GM12878 (cell line): ENCODE measurements at regions not wholly inside any gene's neighbourhood (a gene's known extent, or its start where the extent isn't known, plus 50 kb on each side); places are given as distances from the start of the nearest gene placed in this dataset.

Experiments
- ATAC-seq: fragments of 200-7000 bp; cut with Tn5 transposase; 3 replicates; pipeline ENCODE4 v1.9.1; 2020; ENCODE audit warnings: mild to moderate bottlenecking, moderate library complexity
- BruUV-seq: library from RNA; stranded (reverse); fragments of 400-500 nt; replicated peaks from 2 replicates; lab custom pipeline; 2021; lab: Mats Ljungman, UMichigan
- CTCF ChIA-PET: fragments of 300-600 bp; sonication (Branson Sonifier 250); formaldehyde crosslinking; extraction: SDS; loops from one replicate; lab custom pipeline; 2021; ENCODE audit warnings: inconsistent platforms; lab: Yijun Ruan, JAX
- POLR2A ChIA-PET: fragments of 350-600 bp; formaldehyde crosslinking; extraction: SDS; loops from one replicate; lab custom pipeline; 2021; ENCODE audit warnings: inconsistent platforms; lab: Charles Lee
- RAD21 ChIA-PET: fragments of 300-600 bp; sonication (Branson Sonifier 250); formaldehyde crosslinking; loops from one replicate; lab custom pipeline; 2023; ENCODE audit warnings: antibody characterized with exemption; ENCODE audit not compliant: unreplicated experiment; lab: Charles Lee
- SMC1A ChIA-PET: fragments of 300-600 bp; sonication (Branson Sonifier 250); formaldehyde crosslinking; loops from one replicate; lab custom pipeline; 2023; ENCODE audit not compliant: unreplicated experiment, uncharacterized antibody; lab: Charles Lee
- DNase-seq: peaks from one replicate; pipeline ENCODE4 v3.0.0-alpha.2; 2011; ENCODE audit warnings: low read depth, low spot score
- FAIRE-seq: peaks from 3 replicates; lab custom pipeline; 2011; peaks lifted over from hg19 to GRCh38; lab: Jason Lieb, UNC
- H2AFZ ChIP-seq: 2 replicates; pipeline ENCODE4 v1.6.0; 2011; ENCODE audit warnings: low read depth, low read length, control low read depth; ENCODE audit not compliant: control insufficient read depth
- H3K27ac ChIP-seq: 2 replicates; pipeline ENCODE4 v1.5.1; 2011; ENCODE audit warnings: control low read depth; ENCODE audit not compliant: control insufficient read depth, insufficient read depth
- H3K27me3 ChIP-seq, 2 experiments: replicated peaks in 1 of 2; 2 replicates each; pipeline versions ENCODE4 v1.6.0 to v1.6.1; 2011; ENCODE audit warnings: low read length in 1 of 2; ENCODE audit not compliant: control insufficient read depth in 2 of 2, insufficient read depth in 2 of 2
- H3K36me3 ChIP-seq, 2 experiments: 2 replicates each; pipeline ENCODE4 v1.5.1; 2011; ENCODE audit warnings: low read length in 1 of 2; ENCODE audit not compliant: control insufficient read depth in 2 of 2, insufficient read depth in 2 of 2
- H3K4me1 ChIP-seq: 2 replicates; pipeline ENCODE4 v1.6.1; 2011; ENCODE audit warnings: mild to moderate bottlenecking, low read length, moderate library complexity, mixed read lengths; ENCODE audit not compliant: control insufficient read depth, insufficient read depth
- H3K4me2 ChIP-seq: 2 replicates; pipeline ENCODE4 v1.6.0; 2011; ENCODE audit warnings: control low read depth; ENCODE audit not compliant: control insufficient read depth, insufficient read depth
- H3K4me3 ChIP-seq: fragments of 200-600 bp; sonication (generic); 2 replicates; pipeline ENCODE4 v1.5.1; 2016
- H3K79me2 ChIP-seq: 2 replicates; pipeline ENCODE4 v1.6.0; 2011; ENCODE audit warnings: low read length; ENCODE audit not compliant: control insufficient read depth, insufficient read depth
- H3K9ac ChIP-seq: 2 replicates; pipeline ENCODE4 v1.8.0; 2011; ENCODE audit warnings: low read length, control low read depth, mixed read lengths; ENCODE audit not compliant: control insufficient read depth, insufficient read depth
- H3K9me3 ChIP-seq: replicated peaks from 3 replicates; pipeline ENCODE4 v1.5.1; 2011; ENCODE audit warnings: mild to moderate bottlenecking, low read length; ENCODE audit not compliant: control insufficient read depth, insufficient read depth
- H4K20me1 ChIP-seq: 2 replicates; pipeline ENCODE4 v1.6.0; 2011; ENCODE audit not compliant: control insufficient read depth, insufficient read depth
- EGR1 ChIP-seq, 2 experiments: IDR thresholded peaks; 1 replicate in 1 of 2; 2 replicates in 1 of 2; pipeline ENCODE4 v1.6.1; 2011 to 2012; ENCODE audit warnings: low read depth in 2 of 2, low read length in 2 of 2, borderline replicate concordance in 1 of 2, mild to moderate bottlenecking in 1 of 2, moderate library complexity in 1 of 2
- FOS ChIP-seq: IDR thresholded peaks from 3 replicates; pipeline ENCODE4 v1.6.1; 2011; ENCODE audit warnings: borderline replicate concordance; ENCODE audit not compliant: insufficient read length; ENCODE audit errors: extremely low read depth
- FOXK2 ChIP-seq: fragments of 450-650 bp; IDR thresholded peaks from 2 replicates; pipeline ENCODE4 v1.6.1; 2017; ENCODE audit warnings: mild to moderate bottlenecking, moderate library complexity
- HDAC2 ChIP-seq: fragments of 200-600 bp; sonication (generic); IDR thresholded peaks from 2 replicates; pipeline ENCODE4 v1.6.1; 2017
- IKZF1 ChIP-seq: fragments of 450-650 bp; conservative IDR thresholded peaks from 2 replicates; pipeline ENCODE4 v1.6.1; 2017; ENCODE audit warnings: antibody characterized with exemption, mild to moderate bottlenecking
- MTA2 ChIP-seq: fragments of 450-650 bp; IDR thresholded peaks from 2 replicates; pipeline ENCODE4 v1.6.1; 2016; ENCODE audit warnings: low read depth, mild to moderate bottlenecking, moderate library complexity
- MYC ChIP-seq: IDR thresholded peaks from 2 replicates; pipeline ENCODE4 v1.6.1; 2011; ENCODE audit warnings: mild to moderate bottlenecking, low read length, moderate library complexity, inconsistent platforms; ENCODE audit not compliant: insufficient read depth, insufficient replicate concordance, insufficient read length, severe bottlenecking
- NFXL1 ChIP-seq: fragments of 450-650 bp; IDR thresholded peaks from 2 replicates; pipeline ENCODE4 v1.6.1; 2017; ENCODE audit warnings: antibody characterized with exemption, mild to moderate bottlenecking, borderline replicate concordance
- NFYA ChIP-seq: IDR thresholded peaks from 2 replicates; pipeline ENCODE4 v1.6.1; 2011; ENCODE audit warnings: low read depth, mild to moderate bottlenecking, low read length, improper control_type of control experiment, borderline replicate concordance
- NR2F1 ChIP-seq: fragments of 450-650 bp; conservative IDR thresholded peaks from 2 replicates; pipeline ENCODE4 v1.6.1; 2017; ENCODE audit warnings: mild to moderate bottlenecking
- PRDM15 ChIP-seq: fragments of 450-650 bp; formaldehyde crosslinking; IDR thresholded peaks from 2 replicates; pipeline ENCODE4 v1.4.0; 2020; ENCODE audit warnings: mild to moderate bottlenecking, moderate library complexity
- RB1 ChIP-seq: fragments of 450-650 bp; formaldehyde crosslinking; IDR thresholded peaks from 2 replicates; pipeline ENCODE4 v1.6.1; 2017; ENCODE audit warnings: mild to moderate bottlenecking, borderline replicate concordance
- SIX5 ChIP-seq: IDR thresholded peaks from 2 replicates; pipeline ENCODE4 v1.6.1; 2011; ENCODE audit warnings: mild to moderate bottlenecking, low read depth, low read length, moderate library complexity; ENCODE audit not compliant: severe bottlenecking
- SMAD1 ChIP-seq: fragments of 450-650 bp; IDR thresholded peaks from 2 replicates; pipeline ENCODE4 v1.6.1; 2018; ENCODE audit warnings: mild to moderate bottlenecking, low read depth; ENCODE audit not compliant: partially characterized antibody
- SMARCA5 ChIP-seq: fragments of 450-650 bp; IDR thresholded peaks from 2 replicates; pipeline ENCODE4 v1.6.1; 2017; ENCODE audit warnings: mild to moderate bottlenecking
- SUZ12 ChIP-seq: fragments of 200-600 bp; sonication (generic); IDR thresholded peaks from one replicate; pipeline ENCODE4 v1.6.1; 2018; ENCODE audit warnings: antibody characterized with exemption, mild to moderate bottlenecking; ENCODE audit not compliant: unreplicated experiment
- TARDBP ChIP-seq: IDR thresholded peaks from 2 replicates; pipeline ENCODE4 v1.6.1; 2016; ENCODE audit warnings: borderline replicate concordance
- TBL1XR1 ChIP-seq: IDR thresholded peaks from 2 replicates; pipeline ENCODE4 v1.6.1; 2012; ENCODE audit warnings: low read depth, low read length, improper control_type of control experiment
- ZNF274 ChIP-seq: IDR thresholded peaks from one replicate; pipeline ENCODE4 v1.8.0; 2011; ENCODE audit not compliant: insufficient read length, insufficient read depth
- WGBS: methylation state at CpG from one replicate; pipeline ENCODE4 v1.1.6; 2016; ENCODE audit warnings: low lambda C conversion rate; ENCODE audit not compliant: insufficient replicate concordance, insufficient coverage; ENCODE audit errors: missing lambda C conversion rate; 5-methylcytosine and 5-hydroxymethylcytosine counted together
- in situ Hi-C: fragments of 300-500 bp; cut with MboI; formaldehyde crosslinking; loops from 9 replicates; pipeline ENCODE4 v1.14.3; 2018; ENCODE audit warnings: mixed read lengths
- intact Hi-C: fragments of 100-400 bp; cut with micrococcal nuclease; formaldehyde crosslinking; loops from one replicate; pipeline ENCODE4 v1.14.2; 2022; ENCODE audit not compliant: unreplicated experiment
- TF ChIP-seq, protein P1 (sequence below): fragments of 150-350 bp; IDR thresholded peaks from 2 replicates; pipeline ENCODE4 v1.6.1; 2014; ENCODE audit warnings: mild to moderate bottlenecking, low read depth, low read length

- no peak for TF ChIP-seq SMAD1
- no peak for TF ChIP-seq HDAC2
- no peak for TF ChIP-seq EGR1 (IDR thresholded peaks at IDR 0.05; ENCODE audit: borderline replicate concordance in 1 of 2, low read depth in 2 of 2, low read length in 2 of 2)
- no peak for TF ChIP-seq SMARCA5
- TF ChIP-seq TBL1XR1: no peak
- no peak for TF ChIP-seq MTA2
- no peak for TF ChIP-seq RB1
- TF ChIP-seq, all 136 proteins: peak for 0
Observed at GRCh38 chr3:6750782-6751181, 110.1 kb upstream of the GRM7 start (continued).

DNA sequence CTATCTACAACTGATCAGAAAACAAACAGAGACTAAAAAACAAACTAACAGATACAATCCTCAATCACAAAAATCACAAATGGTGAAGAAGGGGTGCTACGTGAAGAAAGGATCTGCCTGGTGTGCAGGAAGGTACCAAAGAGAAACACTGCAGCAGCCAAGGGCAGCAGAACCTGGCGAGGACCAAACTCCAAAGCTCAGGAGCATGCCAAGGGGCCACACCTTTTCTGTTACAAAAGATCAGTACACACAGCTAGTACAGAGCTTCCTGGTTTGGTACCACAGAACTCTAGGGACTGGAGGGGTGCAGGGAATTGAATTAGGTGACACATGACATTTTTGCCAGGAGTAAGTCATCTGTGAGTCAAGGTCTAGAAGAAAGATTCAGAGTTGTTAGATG lies 107.4 kb upstream of the GRM7 start:
- H3K9me3 ChIP-seq: no peaks in the 10 kb centered on the region
- H3K4me3 ChIP-seq: no peak overlapping the region
- ChIA-PET RAD21 (no interaction called here), CTCF (no interaction called here), POLR2A (no interaction called here), SMC1A (no interaction called here)
- H3K27me3 ChIP-seq: no peaks in the 10 kb centered on the region
- H2AFZ ChIP-seq: no peak overlapping the region
- H3K4me2 ChIP-seq: no peak overlapping the region
- no peaks in the 10 kb centered on the region for H3K4me1 ChIP-seq
- WGBS: 10% methylated on average over 2 of the region's 2 CpGs
- DNase-seq (no peak), ATAC-seq (no peak), FAIRE-seq (no peak)
- no peaks in the 10 kb centered on the region for H3K36me3 ChIP-seq
- no peaks in the 10 kb centered on the region for H4K20me1 ChIP-seq
- no peaks in the 10 kb centered on the region for H3K79me2 ChIP-seq
- no TSS peak for BruUV-seq
- no peak overlapping the region for H3K27ac ChIP-seq
- in situ Hi-C loops: no loop called here
- H3K9ac ChIP-seq: no peak overlapping the region
- intact Hi-C loops: no loop called here
- TF ChIP-seq NFYA: no peak
- no peak for TF ChIP-seq NFXL1
- TF ChIP-seq PRDM15 (CRISPR knock-in tag): no peak
- TF ChIP-seq ZNF274: no peak
- no peak for TF ChIP-seq MYC
- TF ChIP-seq, protein P1, sequence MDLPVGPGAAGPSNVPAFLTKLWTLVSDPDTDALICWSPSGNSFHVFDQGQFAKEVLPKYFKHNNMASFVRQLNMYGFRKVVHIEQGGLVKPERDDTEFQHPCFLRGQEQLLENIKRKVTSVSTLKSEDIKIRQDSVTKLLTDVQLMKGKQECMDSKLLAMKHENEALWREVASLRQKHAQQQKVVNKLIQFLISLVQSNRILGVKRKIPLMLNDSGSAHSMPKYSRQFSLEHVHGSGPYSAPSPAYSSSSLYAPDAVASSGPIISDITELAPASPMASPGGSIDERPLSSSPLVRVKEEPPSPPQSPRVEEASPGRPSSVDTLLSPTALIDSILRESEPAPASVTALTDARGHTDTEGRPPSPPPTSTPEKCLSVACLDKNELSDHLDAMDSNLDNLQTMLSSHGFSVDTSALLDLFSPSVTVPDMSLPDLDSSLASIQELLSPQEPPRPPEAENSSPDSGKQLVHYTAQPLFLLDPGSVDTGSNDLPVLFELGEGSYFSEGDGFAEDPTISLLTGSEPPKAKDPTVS: no peak
- no peak for TF ChIP-seq IKZF1
- TF ChIP-seq FOXK2: no peak
- no peak for TF ChIP-seq FOS
- no peak for TF ChIP-seq SUZ12
- TF ChIP-seq SIX5: no peak
- no peak for TF ChIP-seq NR2F1
- no peak for TF ChIP-seq TARDBP
